Peyer's patch (tissue), 4 donors: ENCODE measurements at regions not wholly inside any gene's neighbourhood (a gene's known extent, or its start where the extent isn't known, plus 50 kb on each side); places are given as distances from the start of the nearest gene placed in this dataset.
A peak's percentile ranks its signal among the peaks of the same experiment; 100 is the strongest.

Experiments used
- DNase-seq, 3 donors: peaks; one replicate each; pipeline ENCODE4 v3.0.0-alpha.2; 2017 to 2019
- H3K27ac ChIP-seq, 4 donors: fragments of 200-600 bp; sonication (generic); one replicate each; pipeline ENCODE4 v1.5.1; 2016 to 2019
- H3K27me3 ChIP-seq, 2 donors: fragments of 200-600 bp; sonication (generic); one replicate each; pipeline ENCODE4 v1.5.1; 2019
- H3K36me3 ChIP-seq, 3 donors: fragments of 200-600 bp; sonication (generic); one replicate each; pipeline ENCODE4 v1.5.1; 2016 to 2019
- H3K4me1 ChIP-seq, 4 donors: fragments of 200-600 bp; sonication (generic); one replicate each; pipeline ENCODE4 v1.5.1; 2016 to 2019
- H3K4me3 ChIP-seq, 4 donors: fragments of 200-600 bp; sonication (generic); 1 replicate in 3 of 4; 2 replicates in 1 of 4; pipeline ENCODE4 v1.5.1; 2016 to 2019; ENCODE audit warnings: mild to moderate bottlenecking in 1 of 4
- H3K9me3 ChIP-seq, 4 donors: fragments of 200-600 bp; sonication (generic); one replicate each; pipeline ENCODE4 v1.5.1; 2016 to 2019; ENCODE audit warnings: mild to moderate bottlenecking in 1 of 4
- CTCF ChIP-seq, 6 experiments: fragments of 450-650 bp in 4 of 6; fragments of 200-600 bp in 2 of 6; sonication (generic) in 1 of 6; IDR thresholded peaks; one replicate each; pipeline ENCODE4 v1.5.1; 2017 to 2019; ENCODE audit warnings: antibody characterized with exemption in 6 of 6, mild to moderate bottlenecking in 3 of 6, moderate library complexity in 1 of 6
- POLR2A ChIP-seq, 2 donors: fragments of 450-650 bp; IDR thresholded peaks; one replicate each; pipeline ENCODE4 v1.5.1; 2017; ENCODE audit warnings: antibody characterized with exemption in 2 of 2, mild to moderate bottlenecking in 2 of 2, moderate library complexity in 2 of 2

GRCh38 chr10:44435196-44435595 is 50.3 kb upstream of the CXCL12 start:
- H3K4me3 ChIP-seq, result no peak overlapping the region
- DNase-seq, result no peak
- no peaks in the 10 kb centered on the region for H3K4me1 ChIP-seq
- H3K27ac ChIP-seq, result no peak overlapping the region
- H3K27me3 ChIP-seq, result no peaks in the 10 kb centered on the region
- peaks cover 0 to 3% (median 0%) of the 10 kb centered on the region in 4 donors for H3K9me3 ChIP-seq
- TF ChIP-seq CTCF (IDR thresholded peaks at IDR 0.05) (no peak), POLR2A (IDR thresholded peaks at IDR 0.05) (no peak)
- no peaks in the 10 kb centered on the region for H3K36me3 ChIP-seq

GRCh38 chr10:44436240-44436639 is 51.3 kb upstream of the CXCL12 start:
- no peak for DNase-seq
- Histone ChIP-seq H3K27ac (no peak overlapping the region), H3K4me1 (no peaks in the 10 kb centered on the region), H3K9me3 (no peaks in the 10 kb centered on the region), H3K36me3 (no peaks in the 10 kb centered on the region), H3K27me3 (no peaks in the 10 kb centered on the region), H3K4me3 (no peak overlapping the region)
- TF ChIP-seq CTCF (IDR thresholded peaks at IDR 0.05) (no peak), POLR2A (IDR thresholded peaks at IDR 0.05) (no peak)

GRCh38 chr10:44437840-44438511 is 53.1 kb upstream of the CXCL12 start:
- Histone ChIP-seq H3K36me3 (no peaks in the 10 kb centered on the region), H3K9me3 (no peaks in the 10 kb centered on the region), H3K27ac (peak overlapping the region in 1 of 4 donors; percentile 46), H3K4me1 (no peaks in the 10 kb centered on the region), H3K27me3 (no peaks in the 10 kb centered on the region), H3K4me3 (no peak overlapping the region)
- DNase-seq, result no peak
- TF ChIP-seq CTCF (IDR thresholded peaks at IDR 0.05) (no peak), POLR2A (IDR thresholded peaks at IDR 0.05) (no peak)

GRCh38 chr10:44439239-44439957 is 54.5 kb upstream of the CXCL12 start:
- TF ChIP-seq CTCF (IDR thresholded peaks at IDR 0.05) (no peak), POLR2A (IDR thresholded peaks at IDR 0.05) (no peak)
- Histone ChIP-seq H3K4me1 (no peaks in the 10 kb centered on the region), H3K27me3 (no peaks in the 10 kb centered on the region), H3K9me3 (no peaks in the 10 kb centered on the region), H3K36me3 (no peaks in the 10 kb centered on the region), H3K4me3 (no peak overlapping the region), H3K27ac (peak overlapping the region in 2 of 4 donors; percentile 52 to 57)
- no peak for DNase-seq

- peak overlapping the region in 1 of 4 donors; percentile 57 for H3K27ac ChIP-seq
- H3K9me3 ChIP-seq, result peaks cover 0 to 1% (median 0%) of the 10 kb centered on the region in 4 donors
These were observed 55.0 kb upstream of the CXCL12 start for GRCh38 chr10:44439958-44440244.

More at GRCh38 chr10:44439958-44440244, 55.0 kb upstream of the CXCL12 start:
- TF ChIP-seq CTCF (IDR thresholded peaks at IDR 0.05), result no peak
- TF ChIP-seq POLR2A (IDR thresholded peaks at IDR 0.05), result no peak
- H3K27me3 ChIP-seq, result no peaks in the 10 kb centered on the region
- no peak for DNase-seq
- H3K4me3 ChIP-seq, result no peak overlapping the region
- H3K36me3 ChIP-seq, result no peaks in the 10 kb centered on the region
- H3K4me1 ChIP-seq, result no peaks in the 10 kb centered on the region
